ENCODE measurements at regions not wholly inside any gene's neighbourhood (a gene's known extent, or its start where the extent isn't known, plus 50 kb on each side); places are given as distances from the start of the nearest gene placed in this dataset.
A peak's percentile ranks its signal among the peaks of the same experiment; 100 is the strongest.
"Not testable (repeated sequence)": the region's sequence is repeated elsewhere in the genome, so short reads cannot be mapped to it uniquely, and the experiment has no call there.

DNA sequence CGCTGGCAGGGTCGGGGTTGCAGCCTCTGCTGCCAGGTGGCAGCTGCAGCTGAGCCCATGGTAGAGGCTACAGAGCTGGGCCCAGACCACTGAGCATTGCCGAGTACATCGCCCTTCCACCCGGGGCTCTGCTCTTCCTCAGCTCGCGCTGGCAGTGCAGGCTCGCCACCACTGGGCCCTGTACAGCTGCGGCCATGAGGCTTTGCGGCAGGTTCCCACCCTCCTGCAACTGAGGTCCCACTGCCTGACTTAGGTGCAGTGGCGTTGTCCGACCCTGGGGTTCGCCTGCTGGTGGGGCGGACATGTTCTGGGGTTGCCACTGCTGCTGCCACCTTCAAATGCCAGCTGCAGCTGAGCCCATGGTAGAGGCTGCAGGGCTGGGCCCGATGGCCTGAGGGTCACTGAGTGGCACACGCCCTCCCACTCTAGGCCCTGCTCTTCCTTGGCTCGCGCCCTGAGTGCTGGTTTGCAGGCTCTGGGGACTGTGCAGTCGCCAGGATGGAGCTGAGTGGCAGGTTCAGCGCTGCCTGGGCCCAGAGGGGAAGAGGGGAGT, 359.8 kb downstream of the FOXD4L6 start:
- DNase-seq (ENCODE audit: low read depth); H3K4me3 ChIP-seq (ENCODE audit: low read depth, low read length): not testable (repeated sequence)

DNA sequence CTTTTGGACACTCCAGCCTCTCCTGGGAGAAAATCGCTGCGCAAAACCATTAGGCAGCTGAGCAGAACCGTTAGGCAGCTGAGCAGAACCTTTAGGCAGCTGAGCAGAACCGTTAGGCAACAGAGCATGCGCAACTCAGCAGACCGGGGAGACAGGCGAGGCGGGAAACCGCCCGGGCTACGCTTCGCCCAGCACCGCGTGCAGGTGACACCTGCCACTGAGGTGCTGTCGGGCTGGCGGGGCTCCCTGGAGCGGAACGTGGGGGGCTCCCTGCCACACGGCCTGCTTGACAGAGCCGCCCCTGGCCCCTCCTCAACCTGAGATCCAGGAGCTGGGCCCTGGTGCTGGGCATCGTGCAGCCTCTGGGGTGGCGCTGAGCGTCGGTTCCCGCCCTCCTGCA, 360.3 kb downstream of the FOXD4L6 start:
- not testable (repeated sequence) for DNase-seq (ENCODE audit: low read depth); H3K4me3 ChIP-seq (ENCODE audit: low read depth, low read length)

DNA sequence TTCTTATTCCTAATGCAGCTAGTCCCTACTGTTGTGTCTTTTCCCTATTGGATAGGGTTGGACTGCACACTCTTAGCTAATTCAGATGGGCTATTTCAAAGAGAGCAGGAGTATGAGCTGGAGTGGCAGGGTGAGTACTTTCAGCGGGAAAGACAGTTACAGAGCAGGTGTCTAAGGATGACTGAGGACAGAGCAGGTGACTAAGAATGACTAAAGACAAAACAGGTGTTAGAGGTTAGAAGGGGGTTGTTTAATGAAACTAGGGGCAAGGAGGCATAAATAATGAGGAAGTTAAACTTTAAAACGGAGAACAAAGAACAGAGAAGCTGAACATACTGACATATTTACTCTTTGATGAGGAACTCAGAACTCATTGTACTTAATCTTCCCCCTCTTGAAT, 373.5 kb downstream of the FOXD4L6 start:
- not testable (repeated sequence) for H3K4me3 ChIP-seq (ENCODE audit: low read depth, low read length)
- peak; percentile 0 for DNase-seq (ENCODE audit: low read depth)

DNA sequence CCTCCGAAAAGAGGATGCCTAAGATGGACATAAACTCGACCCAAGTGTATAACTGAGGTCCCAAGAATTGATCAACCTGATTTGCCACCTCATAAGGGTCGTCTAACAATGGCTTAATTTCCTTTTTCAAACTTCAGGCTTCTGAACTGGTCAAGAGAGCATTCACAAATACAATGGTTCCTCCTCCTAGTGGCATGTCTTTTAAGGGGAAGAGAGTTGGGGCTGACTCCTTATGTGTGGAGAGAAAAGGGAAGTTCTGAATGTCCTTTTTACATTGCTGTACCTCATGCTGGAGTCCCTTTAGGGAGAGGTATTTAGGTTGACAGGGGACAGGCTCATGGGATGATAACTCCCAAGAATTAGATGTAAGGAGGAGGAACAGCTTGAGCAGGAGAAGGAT, 375.2 kb downstream of the FOXD4L6 start:
- DNase-seq (ENCODE audit: low read depth) = not testable (repeated sequence)
- peak overlapping the region; percentile 7 for H3K4me3 ChIP-seq (ENCODE audit: low read depth, low read length)

DNA sequence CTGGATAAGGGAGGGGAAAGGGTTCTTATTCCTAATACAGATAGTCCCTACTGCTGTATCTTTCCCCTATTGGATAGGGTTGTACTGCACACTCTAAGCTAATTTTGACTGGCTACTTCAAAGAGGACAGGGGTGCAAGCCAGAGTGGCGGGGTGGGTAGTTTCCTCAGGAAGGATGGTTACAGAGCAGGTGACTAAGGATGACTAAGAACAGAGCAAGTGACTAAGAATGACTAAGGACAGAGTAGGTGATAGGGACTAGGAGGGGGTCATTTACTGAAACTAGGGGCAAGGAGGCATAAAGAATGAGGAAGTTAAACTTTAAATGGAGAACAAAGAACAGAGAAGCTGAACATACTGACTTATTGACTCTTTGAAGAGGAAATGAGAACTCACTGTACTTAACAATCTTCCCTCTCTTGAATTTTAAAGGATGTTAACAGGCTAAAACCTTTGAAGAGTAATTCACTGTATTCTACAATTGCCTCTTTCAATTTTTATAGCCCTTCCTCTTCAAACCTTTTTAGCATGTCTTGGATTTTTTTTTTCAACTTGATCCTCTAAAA, 381.5 kb downstream of the FOXD4L6 start:
- not testable (repeated sequence) for H3K4me3 ChIP-seq (ENCODE audit: low read depth, low read length); DNase-seq (ENCODE audit: low read depth)
